ENCODE measurements at regions not wholly inside any gene's neighbourhood (a gene's known extent, or its start where the extent isn't known, plus 50 kb on each side); places are given as distances from the start of the nearest gene placed in this dataset.
"Not testable (repeated sequence)": the region's sequence is repeated elsewhere in the genome, so short reads cannot be mapped to it uniquely, and the experiment has no call there.

DNA sequence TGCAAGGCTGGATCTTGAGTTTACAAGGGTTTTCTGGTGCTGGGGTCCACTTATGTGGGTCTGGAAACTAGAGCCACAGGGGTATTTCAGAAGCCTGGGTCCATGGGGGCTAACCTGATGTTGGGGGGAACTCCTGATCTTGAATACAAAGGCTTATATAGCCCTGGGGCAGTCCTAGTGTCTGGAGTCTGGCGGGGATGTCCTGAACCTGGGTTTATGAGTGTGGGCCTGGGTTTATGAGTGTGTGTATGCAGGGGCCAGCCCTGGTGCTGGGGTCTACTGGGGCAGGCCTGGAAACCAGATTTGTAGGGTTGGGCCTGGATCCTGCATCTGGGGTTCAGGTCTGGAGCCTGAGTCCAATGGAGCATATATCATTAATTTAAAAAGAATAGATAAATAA is 146.5 kb upstream of the C1GALT1 start:
- Histone ChIP-seq H3K36me3 (no peaks in the 10 kb centered on the region), H3K4me1 (no peaks in the 10 kb centered on the region), H3K9me3 (no peaks in the 10 kb centered on the region), H3K27ac (no peak overlapping the region), H3K4me3 (no peak overlapping the region), H3K27me3 (replicated peaks in 1 of 7) (peaks cover 0 to 11% (median 0%) of the 10 kb centered on the region in 7 donors)
- WGBS, 5 donors, result 83 to 91% (median 89%) methylated on average over 1 of the region's 1 CpG
- intact Hi-C loops (cut with DNase I; ENCODE audit: low total_unique reads), result no loop called here
- no peak for DNase-seq
- no peak for TF ChIP-seq POLR2AphosphoS5 (IDR thresholded peaks at IDR 0.05)

DNA sequence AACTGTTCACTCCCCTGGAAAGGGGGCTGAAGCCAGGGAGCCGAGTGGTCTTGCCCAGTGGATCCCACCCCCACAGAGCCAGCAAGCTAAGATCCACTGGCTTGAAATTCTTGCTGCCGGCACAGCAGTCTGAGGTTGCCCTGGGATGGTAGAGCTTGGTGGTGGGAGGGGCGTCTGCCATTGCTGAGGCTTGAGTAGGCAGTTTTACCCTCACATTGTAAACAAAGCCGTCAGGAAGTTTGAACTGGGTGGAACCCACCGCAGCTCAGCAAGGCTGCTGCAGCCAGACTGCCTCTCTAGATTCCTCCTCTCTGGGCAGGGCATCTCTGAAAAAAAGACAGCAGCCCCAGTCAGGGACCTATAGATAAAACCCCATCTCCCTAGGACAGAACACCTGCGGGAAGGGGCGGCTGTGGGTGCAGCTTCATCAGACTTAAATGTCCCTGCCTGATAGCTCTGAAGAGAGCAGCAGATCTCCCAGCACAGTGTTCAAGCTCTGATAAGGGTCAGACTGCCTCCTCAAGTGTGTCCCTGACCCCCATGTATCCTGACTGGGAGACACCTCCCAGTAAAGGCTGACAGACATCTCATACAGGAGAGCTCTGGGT is 140.0 kb upstream of the C1GALT1 start:
- DNase-seq; H3K4me3 ChIP-seq; H3K27ac ChIP-seq; H3K4me1 ChIP-seq; H3K36me3 ChIP-seq; H3K9me3 ChIP-seq; intact Hi-C loops (cut with DNase I; ENCODE audit: low total_unique reads); H3K27me3 ChIP-seq (replicated peaks in 1 of 7): not testable (repeated sequence)
- WGBS, 5 donors, result 70 to 75% (median 72%) methylated on average over 7 of the region's 7 CpGs

DNA sequence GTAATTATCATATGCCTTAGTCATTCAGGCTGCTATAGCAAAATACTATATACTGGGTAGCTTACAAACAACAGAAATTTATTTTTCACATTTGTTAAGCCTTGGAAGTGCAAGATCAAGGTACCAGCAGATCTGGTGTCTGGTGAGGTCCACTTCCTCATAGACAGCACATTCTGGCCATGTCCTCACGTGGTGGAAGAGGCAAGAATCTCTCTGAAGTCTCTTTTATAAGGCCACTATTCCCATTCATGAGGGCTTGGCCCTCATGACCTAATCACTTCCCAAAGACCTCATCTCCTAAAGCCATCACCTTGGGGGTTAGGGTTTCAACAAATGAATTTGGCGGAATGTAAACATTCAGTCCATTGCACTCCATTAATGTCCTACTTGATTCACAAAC is 137.5 kb upstream of the C1GALT1 start:
- 31 to 68% (median 42%) methylated on average over 2 of the region's 2 CpGs for WGBS, 5 donors
- Histone ChIP-seq H3K36me3 (no peaks in the 10 kb centered on the region), H3K4me1 (no peaks in the 10 kb centered on the region), H3K27me3 (replicated peaks in 1 of 7) (no peaks in the 10 kb centered on the region), H3K9me3 (peaks cover 0 to 14% (median 0%) of the 10 kb centered on the region in 8 donors), H3K27ac (no peak overlapping the region), H3K4me3 (no peak overlapping the region)
- DNase-seq, result no peak
- TF ChIP-seq, protein P1, sequence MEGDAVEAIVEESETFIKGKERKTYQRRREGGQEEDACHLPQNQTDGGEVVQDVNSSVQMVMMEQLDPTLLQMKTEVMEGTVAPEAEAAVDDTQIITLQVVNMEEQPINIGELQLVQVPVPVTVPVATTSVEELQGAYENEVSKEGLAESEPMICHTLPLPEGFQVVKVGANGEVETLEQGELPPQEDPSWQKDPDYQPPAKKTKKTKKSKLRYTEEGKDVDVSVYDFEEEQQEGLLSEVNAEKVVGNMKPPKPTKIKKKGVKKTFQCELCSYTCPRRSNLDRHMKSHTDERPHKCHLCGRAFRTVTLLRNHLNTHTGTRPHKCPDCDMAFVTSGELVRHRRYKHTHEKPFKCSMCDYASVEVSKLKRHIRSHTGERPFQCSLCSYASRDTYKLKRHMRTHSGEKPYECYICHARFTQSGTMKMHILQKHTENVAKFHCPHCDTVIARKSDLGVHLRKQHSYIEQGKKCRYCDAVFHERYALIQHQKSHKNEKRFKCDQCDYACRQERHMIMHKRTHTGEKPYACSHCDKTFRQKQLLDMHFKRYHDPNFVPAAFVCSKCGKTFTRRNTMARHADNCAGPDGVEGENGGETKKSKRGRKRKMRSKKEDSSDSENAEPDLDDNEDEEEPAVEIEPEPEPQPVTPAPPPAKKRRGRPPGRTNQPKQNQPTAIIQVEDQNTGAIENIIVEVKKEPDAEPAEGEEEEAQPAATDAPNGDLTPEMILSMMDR (IDR thresholded peaks at IDR 0.05 in 8 of 11, conservative IDR thresholded peaks at IDR 0.05 in 3 of 11), result no peak
- TF ChIP-seq POLR2AphosphoS5 (IDR thresholded peaks at IDR 0.05), result no peak
- intact Hi-C loops (cut with DNase I; ENCODE audit: low total_unique reads), result no loop called here

DNA sequence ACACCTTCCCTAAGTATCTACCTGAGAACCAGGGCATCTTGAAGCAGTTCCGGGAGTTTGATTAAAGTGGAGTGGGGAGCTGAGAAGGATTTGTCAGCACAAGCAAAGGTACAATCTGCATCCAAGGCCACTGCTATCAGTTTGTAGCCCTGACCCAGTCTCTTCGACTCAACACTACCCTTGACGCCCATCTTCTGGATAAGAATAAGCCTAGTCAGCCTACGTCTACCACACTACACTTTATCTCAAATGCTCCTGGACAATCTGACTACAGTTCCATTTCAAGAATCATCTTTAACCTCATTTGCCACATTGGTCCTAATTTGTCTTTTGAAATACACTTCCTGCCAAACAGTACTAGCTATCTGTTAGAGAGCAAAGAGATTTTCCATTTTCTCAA is 134.1 kb upstream of the C1GALT1 start:
- Histone ChIP-seq H3K27me3 (replicated peaks in 1 of 7) (no peaks in the 10 kb centered on the region), H3K36me3 (no peaks in the 10 kb centered on the region), H3K9me3 (peaks cover 0 to 9% (median 0%) of the 10 kb centered on the region in 8 donors), H3K4me1 (peaks cover 0 to 4% (median 0%) of the 10 kb centered on the region in 6 donors), H3K4me3 (no peak overlapping the region), H3K27ac (no peak overlapping the region)
- no peak for DNase-seq
- intact Hi-C loops (cut with DNase I; ENCODE audit: low total_unique reads), result no loop called here
- TF ChIP-seq POLR2AphosphoS5 (IDR thresholded peaks at IDR 0.05), result no peak
- TF ChIP-seq, protein P1 (IDR thresholded peaks at IDR 0.05 in 8 of 11, conservative IDR thresholded peaks at IDR 0.05 in 3 of 11), result no peak
- TF ChIP-seq POLR2A (IDR thresholded peaks at IDR 0.05), result no peak
- 76 to 93% (median 91%) methylated on average over 4 of the region's 4 CpGs for WGBS, 5 donors

DNA sequence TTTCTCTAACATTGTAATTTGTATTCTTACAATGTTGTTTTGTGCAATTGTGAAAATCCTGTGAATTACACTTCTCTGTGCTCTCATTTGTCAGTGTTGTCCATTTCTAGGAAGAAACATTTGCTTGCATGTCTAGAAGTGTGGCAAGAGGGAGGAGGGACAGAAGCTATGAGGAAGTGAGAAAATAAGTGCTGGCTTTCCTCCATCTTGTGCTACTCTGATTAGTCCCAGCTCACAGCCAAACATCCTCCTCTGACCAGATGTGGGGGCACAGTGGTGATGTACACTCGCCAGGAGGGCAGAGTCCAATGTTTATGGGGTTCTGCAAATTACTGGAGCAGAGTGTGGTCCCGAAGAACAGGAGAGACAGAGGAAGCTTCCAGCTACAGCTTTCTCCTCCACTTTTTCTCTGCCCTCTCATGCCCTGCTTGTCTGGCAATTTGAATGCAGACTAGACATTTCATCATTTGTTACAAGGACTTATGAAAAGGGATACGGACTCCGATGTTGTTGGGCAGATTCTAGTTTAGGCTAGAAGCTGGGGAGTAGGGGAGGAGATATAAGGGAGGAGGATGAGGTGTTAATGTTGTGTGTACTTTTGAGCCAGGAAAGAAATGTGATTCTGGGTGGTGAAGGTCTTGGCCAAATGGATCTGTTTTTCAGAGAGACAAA is 131.0 kb upstream of the C1GALT1 start:
- Histone ChIP-seq H3K4me1 (peaks cover 0 to 4% (median 0%) of the 10 kb centered on the region in 6 donors), H3K36me3 (no peaks in the 10 kb centered on the region), H3K4me3 (no peak overlapping the region), H3K27ac (no peak overlapping the region), H3K9me3 (peaks cover 0 to 9% (median 0%) of the 10 kb centered on the region in 8 donors), H3K27me3 (replicated peaks in 1 of 7) (no peaks in the 10 kb centered on the region)
- no peak for DNase-seq
- intact Hi-C loops (cut with DNase I; ENCODE audit: low total_unique reads), result no loop called here
- TF ChIP-seq, protein P1 (IDR thresholded peaks at IDR 0.05 in 8 of 11, conservative IDR thresholded peaks at IDR 0.05 in 3 of 11), result no peak
- no peak for TF ChIP-seq POLR2A (IDR thresholded peaks at IDR 0.05)
- TF ChIP-seq POLR2AphosphoS5 (IDR thresholded peaks at IDR 0.05), result no peak
- WGBS, 5 donors, result 59 to 74% (median 72%) methylated on average over 4 of the region's 4 CpGs
